CD4-positive, alpha-beta T cell (primary cell): ENCODE measurements at regions not wholly inside any gene's neighbourhood (a gene's known extent, or its start where the extent isn't known, plus 50 kb on each side); places are given as distances from the start of the nearest gene placed in this dataset.

ENCODE experiments used
- ATAC-seq: fragments of 200-7000 bp; cut with Tn5 transposase; one replicate; pipeline ENCODE4 v1.10.0; 2022; ENCODE audit warnings: mild to moderate bottlenecking; ENCODE audit not compliant: poor library complexity
- CTCF ChIA-PET: fragments of 350-600 bp; sonication (Branson Sonifier 250); formaldehyde crosslinking; loops from one replicate; lab custom pipeline; 2021; ENCODE audit warnings: antibody characterized with exemption, inconsistent platforms; lab: Charles Lee
- POLR2A ChIA-PET: fragments of 350-600 bp; sonication (Branson Sonifier 250); formaldehyde crosslinking; loops from one replicate; lab custom pipeline; 2021; ENCODE audit warnings: antibody characterized with exemption, inconsistent platforms; lab: Charles Lee
- DNase-seq, 14 experiments: peaks; one replicate each; pipeline ENCODE4 v3.0.0-alpha.2; 2013 to 2020; ENCODE audit warnings: mixed read lengths in 2 of 14
- H3K27ac ChIP-seq, 2 donors: one replicate each; pipeline versions ENCODE4 v1.5.1 to v1.7.0; 2013; ENCODE audit warnings: low read length in 2 of 2, low read depth in 1 of 2, mild to moderate bottlenecking in 1 of 2
- H3K27me3 ChIP-seq, 2 experiments: 1 replicate in 1 of 2; 2 replicates in 1 of 2; pipeline versions ENCODE4 v1.6.1 to v1.7.0; 2013; ENCODE audit warnings: low read length in 2 of 2, control low read depth in 1 of 2, mild to moderate bottlenecking in 1 of 2, moderate library complexity in 1 of 2; ENCODE audit not compliant: insufficient read depth in 2 of 2, control insufficient read depth in 1 of 2
- H3K36me3 ChIP-seq: one replicate; pipeline ENCODE4 v1.6.1; 2013; ENCODE audit warnings: low read length, control low read depth; ENCODE audit not compliant: insufficient read depth
- H3K4me1 ChIP-seq: one replicate; pipeline ENCODE4 v1.6.1; 2013; ENCODE audit warnings: low read length, control low read depth; ENCODE audit not compliant: insufficient read depth
- H3K4me3 ChIP-seq: one replicate; pipeline ENCODE4 v1.5.1; 2013; ENCODE audit warnings: mild to moderate bottlenecking, low read length, moderate library complexity
- H3K9me3 ChIP-seq, 2 experiments: 1 replicate in 1 of 2; 2 replicates in 1 of 2; pipeline versions ENCODE4 v1.6.1 to v1.7.0; 2013; ENCODE audit warnings: low read length in 2 of 2, mild to moderate bottlenecking in 2 of 2, control low read depth in 1 of 2, moderate library complexity in 1 of 2; ENCODE audit not compliant: control insufficient read depth in 1 of 2, insufficient read depth in 1 of 2
- H3K27ac Mint-ChIP-seq: one replicate; pipeline ENCODE4 v1.8.0; 2020; ENCODE audit warnings: mixed read lengths
- H3K27me3 Mint-ChIP-seq: one replicate; pipeline ENCODE4 v1.8.0; 2021; ENCODE audit warnings: mixed read lengths
- H3K36me3 Mint-ChIP-seq: one replicate; pipeline ENCODE4 v1.8.0; 2021; ENCODE audit warnings: low read depth, mixed read lengths
- H3K4me1 Mint-ChIP-seq: one replicate; pipeline ENCODE4 v1.8.0; 2021; ENCODE audit warnings: low read depth, mixed read lengths
- H3K4me3 Mint-ChIP-seq: one replicate; pipeline ENCODE4 v1.8.0; 2020; ENCODE audit warnings: mild to moderate bottlenecking, mixed read lengths
- H3K9me3 Mint-ChIP-seq: one replicate; pipeline ENCODE4 v1.8.0; 2020; ENCODE audit warnings: mixed read lengths
- intact Hi-C, 2 experiments: fragments of 100-400 bp; cut with DNase I in 1 of 2; cut with micrococcal nuclease in 1 of 2; formaldehyde crosslinking; loops; one replicate each; pipeline versions ENCODE4 v1.15.1 to v1.9.0; 2023 to 2025; cut with DNase I, micrococcal nuclease
- TF ChIP-seq, protein P1 (sequence below): fragments of 200-600 bp; IDR thresholded peaks from one replicate; pipeline ENCODE4 v1.8.0; 2022; ENCODE audit warnings: antibody characterized with exemption, mild to moderate bottlenecking

- TF ChIP-seq, protein P1, sequence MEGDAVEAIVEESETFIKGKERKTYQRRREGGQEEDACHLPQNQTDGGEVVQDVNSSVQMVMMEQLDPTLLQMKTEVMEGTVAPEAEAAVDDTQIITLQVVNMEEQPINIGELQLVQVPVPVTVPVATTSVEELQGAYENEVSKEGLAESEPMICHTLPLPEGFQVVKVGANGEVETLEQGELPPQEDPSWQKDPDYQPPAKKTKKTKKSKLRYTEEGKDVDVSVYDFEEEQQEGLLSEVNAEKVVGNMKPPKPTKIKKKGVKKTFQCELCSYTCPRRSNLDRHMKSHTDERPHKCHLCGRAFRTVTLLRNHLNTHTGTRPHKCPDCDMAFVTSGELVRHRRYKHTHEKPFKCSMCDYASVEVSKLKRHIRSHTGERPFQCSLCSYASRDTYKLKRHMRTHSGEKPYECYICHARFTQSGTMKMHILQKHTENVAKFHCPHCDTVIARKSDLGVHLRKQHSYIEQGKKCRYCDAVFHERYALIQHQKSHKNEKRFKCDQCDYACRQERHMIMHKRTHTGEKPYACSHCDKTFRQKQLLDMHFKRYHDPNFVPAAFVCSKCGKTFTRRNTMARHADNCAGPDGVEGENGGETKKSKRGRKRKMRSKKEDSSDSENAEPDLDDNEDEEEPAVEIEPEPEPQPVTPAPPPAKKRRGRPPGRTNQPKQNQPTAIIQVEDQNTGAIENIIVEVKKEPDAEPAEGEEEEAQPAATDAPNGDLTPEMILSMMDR, result no peak
- ATAC-seq (peak; percentile 70), DNase-seq (peak in 4 of 14 experiments; percentile 27 to 71 (median 38))
- H3K27me3 ChIP-seq, result no peaks in the 10 kb centered on the region
- H3K27ac ChIP-seq, result peak overlapping the region; percentile 0 to 30
- H3K4me3 ChIP-seq, result peak overlapping the region; percentile 21
- ChIA-PET CTCF (interaction anchor here (0.6 to 1.5 kb wide), 2 partner anchors 29 to 49 kb away, joined by 3 read pairs; no protein-coding TSS in a partner anchor), POLR2A (interaction anchor here (0.6 to 1.6 kb wide), 6 partner anchors 11 to 682 kb away, joined by 3 to 4 read pairs (median 3); no protein-coding TSS in a partner anchor)
- Mint-ChIP-seq H3K4me1 (peaks cover 45% of the 10 kb centered on the region), H3K27ac (peak overlapping the region; percentile 89), H3K36me3 (no peaks in the 10 kb centered on the region), H3K9me3 (no peaks in the 10 kb centered on the region), H3K27me3 (no peaks in the 10 kb centered on the region), H3K4me3 (peak overlapping the region; percentile 74)
- H3K4me1 ChIP-seq, result peaks cover 20% of the 10 kb centered on the region
- no peaks in the 10 kb centered on the region for H3K36me3 ChIP-seq
- H3K9me3 ChIP-seq, result no peaks in the 10 kb centered on the region
- intact Hi-C loops, result loop anchor here in 1 of 2 experiments (5.0 kb wide), 1 partner anchor 58 kb away; no protein-coding TSS in a partner anchor
Measured at GRCh38 chr14:21874167-21874566, 200.5 kb upstream of the OR4E1 start.

DNA sequence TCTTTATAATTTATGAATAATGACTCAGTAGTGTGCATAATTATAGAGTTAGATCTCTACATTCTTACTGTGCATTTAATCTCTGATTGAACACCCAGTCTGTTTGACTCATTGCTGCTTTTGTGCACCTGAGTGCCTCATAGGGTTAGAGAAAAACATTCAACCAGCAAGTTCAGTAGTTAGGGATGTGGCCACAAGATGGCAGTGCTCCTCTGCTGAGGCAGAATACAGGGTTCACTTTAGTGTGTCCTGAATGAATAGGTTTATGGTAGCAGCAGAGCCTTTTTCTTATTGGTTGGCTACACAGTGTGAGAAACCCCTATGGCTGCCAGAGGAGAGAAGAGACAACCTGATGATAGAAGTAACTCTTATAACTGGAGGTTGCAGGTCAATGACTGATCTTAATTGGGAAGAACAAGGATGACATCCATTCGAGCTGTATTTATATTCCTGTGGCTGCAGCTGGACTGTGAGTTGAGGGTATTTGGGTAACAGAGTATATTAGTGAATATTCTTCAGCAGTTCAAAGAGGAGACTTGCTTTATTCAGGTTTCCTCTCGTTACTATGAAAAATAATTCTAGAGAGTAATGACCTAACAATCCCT, 194.9 kb upstream of the OR4E1 start:
- Mint-ChIP-seq H3K9me3 (no peaks in the 10 kb centered on the region), H3K27me3 (no peaks in the 10 kb centered on the region), H3K36me3 (no peaks in the 10 kb centered on the region), H3K27ac (peak overlapping the region; percentile 18), H3K4me1 (peaks cover 36% of the 10 kb centered on the region), H3K4me3 (peak overlapping the region; percentile 71)
- CTCF ChIA-PET, result interaction anchor here (0.5 to 1.4 kb wide), 4 partner anchors 11 to 1213 kb away, joined by 3 to 5 read pairs (median 3); no protein-coding TSS in a partner anchor
- intact Hi-C loops, result loop anchor here (5.0 to 10.0 kb wide), 4 partner anchors 44 to 986 kb away; no protein-coding TSS in a partner anchor
- peak; percentile 64 to 86 (median 75) for DNase-seq
- ATAC-seq, result peak; percentile 92
- Histone ChIP-seq H3K36me3 (no peaks in the 10 kb centered on the region), H3K9me3 (no peaks in the 10 kb centered on the region), H3K4me3 (peak overlapping the region; percentile 23), H3K4me1 (peaks cover 1% of the 10 kb centered on the region), H3K27me3 (no peaks in the 10 kb centered on the region), H3K27ac (no peak overlapping the region)
- POLR2A ChIA-PET, result interaction anchor here (1.2 kb wide), 1 partner anchor 702 kb away, joined by 4 read pairs; no protein-coding TSS in a partner anchor
- TF ChIP-seq, protein P1, result peak; percentile 78

DNA sequence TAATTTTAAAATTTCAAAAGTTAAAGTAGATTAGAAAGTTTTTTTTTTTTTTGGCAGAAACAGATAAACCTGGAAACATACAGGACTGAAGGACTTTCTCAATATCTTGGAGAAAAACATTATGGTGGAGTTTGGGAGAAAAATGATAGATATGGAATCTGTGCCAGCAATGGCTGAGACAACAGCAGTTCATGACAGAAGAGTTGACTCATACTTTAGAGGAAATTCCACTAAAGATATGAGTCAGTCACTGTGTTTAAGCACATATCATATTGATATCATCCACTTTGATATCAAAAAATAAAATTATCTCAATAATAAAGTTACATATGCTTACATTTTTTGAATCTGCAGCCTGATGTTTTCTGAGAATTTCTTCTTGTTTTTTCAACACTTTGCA, 193.9 kb upstream of the OR4E1 start:
- H3K36me3 Mint-ChIP-seq, result no peaks in the 10 kb centered on the region
- intact Hi-C loops, result loop anchor here (5.0 to 10.0 kb wide), 4 partner anchors 45 to 987 kb away; no protein-coding TSS in a partner anchor
- peaks cover 26% of the 10 kb centered on the region for H3K4me1 Mint-ChIP-seq
- no peak overlapping the region for H3K4me3 ChIP-seq
- no peak for DNase-seq
- no peak overlapping the region for H3K27ac ChIP-seq
- no peaks in the 10 kb centered on the region for H3K9me3 Mint-ChIP-seq
- H3K27me3 Mint-ChIP-seq, result no peaks in the 10 kb centered on the region
- H3K4me3 Mint-ChIP-seq, result no peak overlapping the region
- no peak for ATAC-seq
- TF ChIP-seq, protein P1, result no peak
- no peaks in the 10 kb centered on the region for H3K9me3 ChIP-seq
- H3K27ac Mint-ChIP-seq, result peak overlapping the region; percentile 18
- H3K36me3 ChIP-seq, result no peaks in the 10 kb centered on the region
- POLR2A ChIA-PET, result no interaction called here
- H3K27me3 ChIP-seq, result no peaks in the 10 kb centered on the region
- H3K4me1 ChIP-seq, result no peaks in the 10 kb centered on the region
- CTCF ChIA-PET, result no interaction called here
